ENCODE measurements at regions not wholly inside any gene's neighbourhood (a gene's known extent, or its start where the extent isn't known, plus 50 kb on each side); places are given as distances from the start of the nearest gene placed in this dataset.

DNA sequence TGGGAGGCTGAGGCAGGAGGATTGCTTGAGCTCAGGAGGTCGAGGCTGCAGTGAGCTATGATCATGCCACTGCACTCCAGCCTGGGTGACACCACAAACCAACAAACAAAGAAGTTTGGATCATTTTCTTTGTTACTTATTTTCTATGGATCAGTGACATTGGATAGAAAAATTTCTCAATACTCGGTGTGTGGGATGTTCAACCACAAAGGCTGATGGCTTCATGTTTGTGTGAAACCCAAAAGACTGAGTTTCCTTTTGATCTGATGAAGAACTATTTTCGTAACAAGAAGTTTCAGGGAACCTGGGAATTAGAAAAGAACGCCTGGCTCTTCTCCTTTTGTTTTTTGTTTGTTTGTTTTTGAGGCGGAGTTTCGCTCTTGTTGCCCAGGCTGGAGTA, 104.0 kb downstream of the HOXA1 start:
- Histone ChIP-seq H4K20me1 (ENCODE audit: low read depth) (no peaks in the 10 kb centered on the region), H3K9ac (no peak overlapping the region), H3K27ac (no peak overlapping the region), H3K27me3 (no peaks in the 10 kb centered on the region), H3K4me1 (peaks cover 9% of the 10 kb centered on the region), H3K4me3 (no peak overlapping the region), H3K4me2 (no peak overlapping the region), H3K79me2 (ENCODE audit: low read depth) (no peaks in the 10 kb centered on the region), H2AFZ (replicated peaks) (no peak overlapping the region), H3K9me3 (ENCODE audit: low read depth) (no peaks in the 10 kb centered on the region), H3F3A (ENCODE audit: low read depth) (no peaks in the 10 kb centered on the region), H3K36me3 (no peaks in the 10 kb centered on the region)
- Mint-ChIP-seq H3K9me3 (no peaks in the 10 kb centered on the region), H3K27me3 (ENCODE audit: insufficient read depth, low read depth) (no peaks in the 10 kb centered on the region), H3K36me3 (no peaks in the 10 kb centered on the region), H3K27ac (no peak overlapping the region), H3K4me1 (peaks cover 13% of the 10 kb centered on the region), H3K4me3 (no peak overlapping the region)
- TF ChIP-seq CTCF (IDR thresholded peaks at IDR 0.05) (no peak), EZH2phosphoT487 (IDR thresholded peaks at IDR 0.05) (no peak), EZH2 (IDR thresholded peaks at IDR 0.05) (no peak)
- no peak for DNase-seq (ENCODE audit: low spot score)

GRCh38 chr7:26989897-26990670, 105.7 kb downstream of the HOXA1 start:
- Histone ChIP-seq H3K4me2 (no peak overlapping the region), H3K4me3 (no peak overlapping the region), H3K79me2 (ENCODE audit: low read depth) (no peaks in the 10 kb centered on the region), H3K9me3 (ENCODE audit: low read depth) (no peaks in the 10 kb centered on the region), H4K20me1 (ENCODE audit: low read depth) (no peaks in the 10 kb centered on the region), H3K27me3 (no peaks in the 10 kb centered on the region), H3K4me1 (peaks cover 4% of the 10 kb centered on the region), H3F3A (ENCODE audit: low read depth) (no peaks in the 10 kb centered on the region), H3K36me3 (no peaks in the 10 kb centered on the region), H2AFZ (replicated peaks) (no peak overlapping the region), H3K27ac (no peak overlapping the region), H3K9ac (no peak overlapping the region)
- peaks cover 7% of the 10 kb centered on the region for H3K4me1 Mint-ChIP-seq
- no peak overlapping the region for H3K27ac Mint-ChIP-seq
- DNase-seq (ENCODE audit: low spot score), result no peak
- TF ChIP-seq EZH2phosphoT487 (IDR thresholded peaks at IDR 0.05) (no peak), EZH2 (IDR thresholded peaks at IDR 0.05) (no peak), CTCF (IDR thresholded peaks at IDR 0.05) (no peak)
- H3K9me3 Mint-ChIP-seq, result no peaks in the 10 kb centered on the region
- no peaks in the 10 kb centered on the region for H3K36me3 Mint-ChIP-seq
- H3K4me3 Mint-ChIP-seq, result no peak overlapping the region
- H3K27me3 Mint-ChIP-seq (ENCODE audit: insufficient read depth, low read depth), result no peaks in the 10 kb centered on the region

DNA sequence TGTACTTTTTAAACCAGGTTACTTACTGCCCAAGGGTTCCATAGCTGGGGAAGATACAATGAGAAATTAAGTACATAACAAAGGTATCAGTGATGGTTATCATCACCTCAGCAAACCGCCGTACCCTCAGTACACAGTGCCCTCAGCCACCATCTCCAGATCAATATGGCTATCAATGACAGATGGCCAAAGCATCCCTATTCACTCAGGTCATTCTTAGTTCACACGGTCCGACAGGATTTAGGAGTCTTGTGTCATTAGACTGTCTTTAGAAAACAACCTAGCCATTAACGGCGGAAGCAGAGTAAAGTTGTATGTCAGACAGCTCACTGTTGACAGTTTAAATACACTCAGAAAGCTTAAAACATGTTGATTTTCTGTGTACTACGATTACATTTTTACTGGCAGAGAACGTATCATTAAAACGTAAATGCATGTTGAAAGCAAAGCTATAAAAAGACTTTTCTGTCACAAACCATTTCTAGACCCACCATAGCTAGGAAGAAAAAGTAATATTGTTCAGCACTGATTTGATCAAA, 106.9 kb downstream of the HOXA1 start:
- Mint-ChIP-seq H3K4me3 (no peak overlapping the region), H3K27me3 (ENCODE audit: insufficient read depth, low read depth) (no peaks in the 10 kb centered on the region), H3K27ac (no peak overlapping the region), H3K36me3 (no peaks in the 10 kb centered on the region), H3K9me3 (no peaks in the 10 kb centered on the region), H3K4me1 (no peaks in the 10 kb centered on the region)
- Histone ChIP-seq H2AFZ (replicated peaks) (no peak overlapping the region), H3K36me3 (no peaks in the 10 kb centered on the region), H3K79me2 (ENCODE audit: low read depth) (no peaks in the 10 kb centered on the region), H3K27me3 (no peaks in the 10 kb centered on the region), H3K4me1 (no peaks in the 10 kb centered on the region), H3K9me3 (ENCODE audit: low read depth) (no peaks in the 10 kb centered on the region), H3F3A (ENCODE audit: low read depth) (no peaks in the 10 kb centered on the region), H3K9ac (no peak overlapping the region), H3K4me2 (no peak overlapping the region), H3K27ac (no peak overlapping the region), H3K4me3 (no peak overlapping the region), H4K20me1 (ENCODE audit: low read depth) (no peaks in the 10 kb centered on the region)
- DNase-seq (ENCODE audit: low spot score), result no peak
- TF ChIP-seq EZH2phosphoT487 (IDR thresholded peaks at IDR 0.05) (no peak), CTCF (IDR thresholded peaks at IDR 0.05) (no peak), EZH2 (IDR thresholded peaks at IDR 0.05) (no peak)
